ENCODE measurements at regions not wholly inside any gene's neighbourhood (a gene's known extent, or its start where the extent isn't known, plus 50 kb on each side); places are given as distances from the start of the nearest gene placed in this dataset.
"Not testable (repeated sequence)": the region's sequence is repeated elsewhere in the genome, so short reads cannot be mapped to it uniquely, and the experiment has no call there.

DNA sequence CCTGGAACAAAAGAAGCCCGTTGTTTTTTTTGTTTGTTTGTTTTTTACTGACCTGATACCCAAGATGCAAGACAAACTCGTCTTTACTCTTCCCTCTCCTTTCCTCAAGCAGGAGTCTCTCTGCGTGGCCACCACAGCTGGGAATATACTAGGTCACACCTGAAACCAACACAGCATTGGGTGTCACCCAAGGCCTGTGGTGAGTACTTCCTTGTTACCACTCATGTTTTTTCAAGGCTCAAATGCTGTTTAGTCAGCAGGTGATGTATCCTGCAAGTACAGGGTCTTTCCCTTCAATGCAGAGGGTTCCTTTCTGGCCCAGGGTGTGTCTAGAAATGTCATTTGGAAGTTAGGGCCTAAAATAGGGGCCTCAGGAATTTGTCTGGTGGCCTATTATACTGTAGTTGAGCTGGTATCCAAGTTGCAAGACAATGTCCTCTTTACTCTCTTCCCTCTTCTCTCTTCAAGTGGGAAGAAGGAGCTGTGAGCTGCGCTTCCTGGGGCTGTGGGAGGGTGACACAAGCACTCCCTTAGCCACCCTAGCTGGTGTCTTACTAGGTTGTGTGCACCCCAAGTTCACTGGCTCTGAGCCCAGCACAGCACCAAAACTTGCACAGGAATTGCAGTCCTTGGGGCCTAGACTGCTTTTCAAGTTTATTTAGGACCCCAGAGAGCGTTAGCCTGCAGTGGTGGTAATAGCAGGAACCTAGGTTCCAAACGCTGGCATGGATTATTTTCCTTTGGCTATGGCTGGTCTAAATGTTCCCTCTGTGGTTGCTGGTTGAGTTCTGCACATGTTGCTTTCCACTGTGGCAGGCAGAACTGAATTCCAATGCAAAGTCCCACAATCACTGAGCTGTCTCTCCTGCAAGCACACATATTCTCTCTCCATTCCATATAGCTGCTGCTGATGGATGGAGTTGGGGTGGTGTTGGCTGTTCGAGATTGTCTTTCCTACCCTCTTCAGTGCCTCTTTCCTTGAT, 91.4 kb upstream of the LYPLAL1 start:
- no peak for DNase-seq (ENCODE audit: low read depth in 1 of 2, low spot score in 1 of 2)
- in situ Hi-C loops (cut with HindIII; ENCODE audit: low pct_unique_long_range_greater_than_20kb, low sequenced_read_pairs), result no loop called here
- TF ChIP-seq JUND (IDR thresholded peaks at IDR 0.05; ENCODE audit: low read depth), result no peak

DNA sequence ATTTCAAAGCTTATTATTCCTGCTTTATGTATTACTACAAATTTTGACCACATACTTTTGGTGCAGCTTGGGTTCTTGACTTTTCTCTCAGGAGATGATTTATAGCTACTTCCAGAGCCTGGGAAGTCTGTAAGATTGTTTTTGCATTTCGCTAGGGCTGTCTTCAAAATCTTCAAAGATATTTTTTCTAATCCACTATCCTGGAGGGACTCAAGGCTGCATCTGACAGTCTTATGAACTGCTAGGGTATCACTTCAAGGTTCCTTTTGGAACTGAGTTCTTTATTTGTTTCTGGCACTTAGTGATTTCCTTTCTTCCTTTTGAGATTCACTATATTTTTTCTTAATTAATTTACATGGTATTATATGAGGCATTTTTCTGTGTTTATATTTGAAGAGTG, 90.0 kb upstream of the LYPLAL1 start:
- no peak for DNase-seq (ENCODE audit: low read depth in 1 of 2, low spot score in 1 of 2)
- no peak for TF ChIP-seq JUND (IDR thresholded peaks at IDR 0.05; ENCODE audit: low read depth)
- in situ Hi-C loops (cut with HindIII; ENCODE audit: low pct_unique_long_range_greater_than_20kb, low sequenced_read_pairs), result no loop called here

DNA sequence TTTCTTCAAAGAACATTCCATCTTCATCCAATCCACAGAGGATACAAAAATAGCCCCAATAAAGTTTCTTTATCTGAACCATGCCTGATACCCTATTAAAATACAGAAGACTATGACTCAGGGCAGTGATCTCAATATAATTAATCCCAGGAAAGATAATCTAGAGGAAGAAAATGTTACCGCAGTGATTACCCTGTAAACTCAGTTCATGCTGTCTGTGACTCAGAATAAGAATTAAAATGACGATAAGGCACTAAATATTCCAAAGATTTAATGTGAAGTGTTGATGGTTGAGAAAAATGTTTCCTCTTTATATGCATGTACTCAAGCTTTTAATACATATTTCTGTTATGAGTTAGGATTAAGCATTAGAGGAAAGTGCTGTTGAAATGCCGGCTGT, 88.6 kb upstream of the LYPLAL1 start:
- no peak for DNase-seq (ENCODE audit: low read depth in 1 of 2, low spot score in 1 of 2)
- in situ Hi-C loops (cut with HindIII; ENCODE audit: low pct_unique_long_range_greater_than_20kb, low sequenced_read_pairs), result no loop called here

DNA sequence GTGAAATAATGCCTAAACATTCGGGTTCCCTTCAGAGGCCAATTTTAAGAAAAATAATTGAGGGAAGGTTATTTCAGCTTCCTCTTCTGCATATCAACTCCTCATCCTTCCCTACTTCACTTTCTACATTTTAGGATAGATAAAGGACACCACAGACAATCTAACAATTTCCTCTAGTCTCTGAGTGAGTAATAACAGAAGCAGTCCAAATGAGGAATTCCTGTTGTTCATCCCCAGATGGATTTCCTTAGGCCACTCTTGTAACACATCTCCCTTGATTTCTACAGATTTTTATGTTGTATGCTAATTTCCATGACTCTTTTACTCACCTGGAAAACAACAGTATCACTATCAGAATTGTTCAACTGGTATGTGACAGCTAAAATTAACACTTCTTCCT, 87.7 kb upstream of the LYPLAL1 start:
- no peak for DNase-seq (ENCODE audit: low read depth in 1 of 2, low spot score in 1 of 2)
- in situ Hi-C loops (cut with HindIII; ENCODE audit: low pct_unique_long_range_greater_than_20kb, low sequenced_read_pairs), result no loop called here

More for the DNA sequence above, 88.6 kb upstream of the LYPLAL1 start:
- no peak for TF ChIP-seq JUND (IDR thresholded peaks at IDR 0.05; ENCODE audit: low read depth)

GRCh38 chr1:219086956-219087469, 86.7 kb upstream of the LYPLAL1 start:
- no peak for DNase-seq (ENCODE audit: low read depth in 1 of 2, low spot score in 1 of 2)
- in situ Hi-C loops (cut with HindIII; ENCODE audit: low pct_unique_long_range_greater_than_20kb, low sequenced_read_pairs), result no loop called here
- no peak for TF ChIP-seq JUND (IDR thresholded peaks at IDR 0.05; ENCODE audit: low read depth)

More for the DNA sequence above, 87.7 kb upstream of the LYPLAL1 start:
- no peak for TF ChIP-seq JUND (IDR thresholded peaks at IDR 0.05; ENCODE audit: low read depth)

- no peak for DNase-seq (ENCODE audit: low read depth in 1 of 2, low spot score in 1 of 2)
- in situ Hi-C loops (cut with HindIII; ENCODE audit: low pct_unique_long_range_greater_than_20kb, low sequenced_read_pairs), result no loop called here
- TF ChIP-seq JUND (IDR thresholded peaks at IDR 0.05; ENCODE audit: low read depth), result no peak
Measured at GRCh38 chr1:219088778-219089557, 84.7 kb upstream of the LYPLAL1 start.

DNA sequence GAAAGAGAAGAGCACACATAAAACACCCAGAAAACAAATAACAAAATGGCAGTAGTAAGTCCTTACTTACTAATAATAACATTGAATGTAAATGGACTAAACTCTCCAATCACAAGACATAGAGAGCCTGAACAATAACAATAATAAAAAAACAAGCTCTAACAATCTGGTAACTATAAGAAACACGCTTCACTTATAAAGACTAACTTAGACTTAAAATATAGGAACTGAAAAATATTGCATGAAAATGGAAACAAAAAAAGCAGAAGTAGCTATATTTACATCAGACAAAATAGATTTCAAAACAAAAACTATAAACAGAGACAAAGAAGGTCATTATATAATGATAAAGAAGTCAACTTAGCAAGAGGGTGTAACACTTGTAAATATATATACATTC, 83.1 kb upstream of the LYPLAL1 start:
- no peak for TF ChIP-seq JUND (IDR thresholded peaks at IDR 0.05; ENCODE audit: low read depth)
- in situ Hi-C loops (cut with HindIII; ENCODE audit: low pct_unique_long_range_greater_than_20kb, low sequenced_read_pairs), result no loop called here
- no peak for DNase-seq (ENCODE audit: low read depth in 1 of 2, low spot score in 1 of 2)

DNA sequence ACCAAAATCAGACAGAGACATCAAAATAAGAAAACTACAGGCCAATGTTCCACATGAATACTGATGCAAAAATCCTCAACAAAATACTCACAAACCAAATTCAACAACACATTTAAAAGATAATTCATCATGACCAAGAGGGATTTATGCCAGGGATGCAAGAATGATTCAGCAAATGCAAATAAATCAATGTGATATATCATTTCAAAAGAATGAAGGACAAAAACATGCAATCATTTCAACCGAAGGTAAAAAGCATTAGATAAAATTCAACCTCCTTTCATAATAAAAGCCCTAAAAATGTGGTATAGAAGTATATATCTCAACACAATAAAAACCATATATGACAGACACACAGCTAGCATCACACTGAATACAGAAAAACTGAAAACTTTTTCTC, 81.5 kb upstream of the LYPLAL1 start:
- no peak for TF ChIP-seq JUND (IDR thresholded peaks at IDR 0.05; ENCODE audit: low read depth)
- in situ Hi-C loops (cut with HindIII; ENCODE audit: low pct_unique_long_range_greater_than_20kb, low sequenced_read_pairs), result no loop called here
- DNase-seq (ENCODE audit: low read depth in 1 of 2, low spot score in 1 of 2), result no peak

GRCh38 chr1:219099307-219099706, 74.4 kb upstream of the LYPLAL1 start:
- DNase-seq (ENCODE audit: low read depth in 1 of 2, low spot score in 1 of 2), result no peak
- in situ Hi-C loops (cut with HindIII; ENCODE audit: low pct_unique_long_range_greater_than_20kb, low sequenced_read_pairs), result no loop called here
- TF ChIP-seq JUND (IDR thresholded peaks at IDR 0.05; ENCODE audit: low read depth), result no peak

- DNase-seq (ENCODE audit: low read depth in 1 of 2, low spot score in 1 of 2), result no peak
- in situ Hi-C loops (cut with HindIII; ENCODE audit: low pct_unique_long_range_greater_than_20kb, low sequenced_read_pairs), result no loop called here
- TF ChIP-seq JUND (IDR thresholded peaks at IDR 0.05; ENCODE audit: low read depth), result no peak
Measured at GRCh38 chr1:219100059-219100458, 73.6 kb upstream of the LYPLAL1 start.

- in situ Hi-C loops (cut with HindIII; ENCODE audit: low pct_unique_long_range_greater_than_20kb, low sequenced_read_pairs); DNase-seq (ENCODE audit: low read depth in 1 of 2, low spot score in 1 of 2): not testable (repeated sequence)
Measured at GRCh38 chr1:219102466-219102865, 71.2 kb upstream of the LYPLAL1 start.

GRCh38 chr1:219105893-219106292, 67.8 kb upstream of the LYPLAL1 start:
- in situ Hi-C loops (cut with HindIII; ENCODE audit: low pct_unique_long_range_greater_than_20kb, low sequenced_read_pairs), result no loop called here
- no peak for TF ChIP-seq JUND (IDR thresholded peaks at IDR 0.05; ENCODE audit: low read depth)
- DNase-seq (ENCODE audit: low read depth in 1 of 2, low spot score in 1 of 2), result no peak
